ENCODE measurements at regions not wholly inside any gene's neighbourhood (a gene's known extent, or its start where the extent isn't known, plus 50 kb on each side); places are given as distances from the start of the nearest gene placed in this dataset.

- H3K4me3 ChIP-seq = no peak overlapping the region
- H3K27me3 ChIP-seq = peaks cover 4% of the 10 kb centered on the region
- H3K36me3 ChIP-seq = no peaks in the 10 kb centered on the region
- TF ChIP-seq CTCF (IDR thresholded peaks at IDR 0.05; ENCODE audit: low read depth, low read length) = no peak
- H3K27ac ChIP-seq = no peak overlapping the region
- H3K9me3 ChIP-seq (ENCODE audit: low read depth) = no peaks in the 10 kb centered on the region
- DNase-seq (ENCODE audit: low read depth in 1 of 2, low spot score in 1 of 2) = no peak
- no peaks in the 10 kb centered on the region for H3K4me1 ChIP-seq (ENCODE audit: low read depth)
Measured at GRCh38 chr2:125701070-125701469, 954.9 kb upstream of the GYPC start.

- no peaks in the 10 kb centered on the region for H3K27me3 ChIP-seq
- DNase-seq (ENCODE audit: low read depth in 1 of 2, low spot score in 1 of 2) = no peak
- no peak overlapping the region for H3K27ac ChIP-seq
- H3K4me1 ChIP-seq (ENCODE audit: low read depth) = no peaks in the 10 kb centered on the region
- H3K36me3 ChIP-seq = no peaks in the 10 kb centered on the region
- H3K4me3 ChIP-seq = no peak overlapping the region
- no peaks in the 10 kb centered on the region for H3K9me3 ChIP-seq (ENCODE audit: low read depth)
- no peak for TF ChIP-seq CTCF (IDR thresholded peaks at IDR 0.05; ENCODE audit: low read depth, low read length)
Measured at GRCh38 chr2:125707611-125708010, 948.3 kb upstream of the GYPC start.

GRCh38 chr2:125710561-125710960 is 945.4 kb upstream of the GYPC start:
- DNase-seq (ENCODE audit: low read depth in 1 of 2, low spot score in 1 of 2) = no peak
- no peaks in the 10 kb centered on the region for H3K36me3 ChIP-seq
- no peak overlapping the region for H3K4me3 ChIP-seq
- H3K27ac ChIP-seq = no peak overlapping the region
- no peaks in the 10 kb centered on the region for H3K4me1 ChIP-seq (ENCODE audit: low read depth)
- TF ChIP-seq CTCF (IDR thresholded peaks at IDR 0.05; ENCODE audit: low read depth, low read length) = no peak
- H3K9me3 ChIP-seq (ENCODE audit: low read depth) = no peaks in the 10 kb centered on the region
- no peaks in the 10 kb centered on the region for H3K27me3 ChIP-seq

GRCh38 chr2:125711075-125711474 is 944.9 kb upstream of the GYPC start:
- DNase-seq (ENCODE audit: low read depth in 1 of 2, low spot score in 1 of 2) = no peak
- H3K4me1 ChIP-seq (ENCODE audit: low read depth) = no peaks in the 10 kb centered on the region
- no peaks in the 10 kb centered on the region for H3K36me3 ChIP-seq
- no peaks in the 10 kb centered on the region for H3K27me3 ChIP-seq
- no peak for TF ChIP-seq CTCF (IDR thresholded peaks at IDR 0.05; ENCODE audit: low read depth, low read length)
- no peak overlapping the region for H3K4me3 ChIP-seq
- no peak overlapping the region for H3K27ac ChIP-seq
- H3K9me3 ChIP-seq (ENCODE audit: low read depth) = no peaks in the 10 kb centered on the region

- DNase-seq (ENCODE audit: low read depth in 1 of 2, low spot score in 1 of 2) = no peak
- Histone ChIP-seq H3K27me3 (no peaks in the 10 kb centered on the region), H3K9me3 (ENCODE audit: low read depth) (no peaks in the 10 kb centered on the region), H3K4me1 (ENCODE audit: low read depth) (no peaks in the 10 kb centered on the region), H3K36me3 (no peaks in the 10 kb centered on the region), H3K27ac (no peak overlapping the region), H3K4me3 (no peak overlapping the region)
- TF ChIP-seq CTCF (IDR thresholded peaks at IDR 0.05; ENCODE audit: low read depth, low read length) = no peak
Measured at GRCh38 chr2:125713533-125713932, 942.4 kb upstream of the GYPC start.

Data from cardiac muscle cell (in vitro differentiated cells and primary cell).